ENCODE measurements at regions not wholly inside any gene's neighbourhood (a gene's known extent, or its start where the extent isn't known, plus 50 kb on each side); places are given as distances from the start of the nearest gene placed in this dataset.
"Not testable (repeated sequence)": the region's sequence is repeated elsewhere in the genome, so short reads cannot be mapped to it uniquely, and the experiment has no call there.

GRCh38 chr2:31788273-31788672, 207.5 kb upstream of the SRD5A2 start:
- H3K27ac ChIP-seq (ENCODE audit: low read depth in 1 of 3, low read length in 2 of 3) = no peak overlapping the region
- 82 to 90% (median 88%) methylated on average over 4 of the region's 4 CpGs for WGBS, 3 donors
- peaks cover 0 to 7% of the 10 kb centered on the region in 2 donors for H3K9me3 ChIP-seq (ENCODE audit: control insufficient read depth in 2 of 2, insufficient read depth in 1 of 2, low read depth in 1 of 2, low read length in 1 of 2)
- H3K36me3 ChIP-seq (ENCODE audit: control insufficient read depth in 3 of 3, insufficient read depth in 2 of 3, low read depth in 1 of 3, low read length in 3 of 3) = no peaks in the 10 kb centered on the region
- no peaks in the 10 kb centered on the region for H3K4me1 ChIP-seq (ENCODE audit: control insufficient read depth in 3 of 3, insufficient read depth in 2 of 3, low read depth in 1 of 3, low read length in 2 of 3)
- FAIRE-seq (no peak), DNase-seq (no peak)
- no peak overlapping the region for H3K4me3 ChIP-seq (ENCODE audit: low read depth in 1 of 3, low read length in 3 of 3)
- H3K27me3 ChIP-seq (ENCODE audit: control insufficient read depth in 3 of 3, insufficient read depth in 3 of 3, low read length in 3 of 3) = no peaks in the 10 kb centered on the region

- no peak for FAIRE-seq
- Histone ChIP-seq H3K4me3 (ENCODE audit: low read depth in 1 of 3, low read length in 3 of 3) (no peak overlapping the region), H3K36me3 (ENCODE audit: control insufficient read depth in 3 of 3, insufficient read depth in 2 of 3, low read depth in 1 of 3, low read length in 3 of 3) (no peaks in the 10 kb centered on the region), H3K27ac (ENCODE audit: low read depth in 1 of 3, low read length in 2 of 3) (no peak overlapping the region), H3K27me3 (ENCODE audit: control insufficient read depth in 3 of 3, insufficient read depth in 3 of 3, low read length in 3 of 3) (no peaks in the 10 kb centered on the region), H3K4me1 (ENCODE audit: control insufficient read depth in 3 of 3, insufficient read depth in 2 of 3, low read depth in 1 of 3, low read length in 2 of 3) (no peaks in the 10 kb centered on the region), H3K9me3 (ENCODE audit: control insufficient read depth in 2 of 2, insufficient read depth in 1 of 2, low read depth in 1 of 2, low read length in 1 of 2) (peaks cover 0 to 7% of the 10 kb centered on the region in 2 donors)
- DNase-seq = peak in 1 of 2 donors; percentile 57
- 45 to 62% (median 50%) methylated on average over 2 of the region's 2 CpGs for WGBS, 3 donors
Observed at GRCh38 chr2:31785876-31786275, 205.1 kb upstream of the SRD5A2 start.

GRCh38 chr2:31784868-31785267, 204.1 kb upstream of the SRD5A2 start:
- DNase-seq = no peak
- no peaks in the 10 kb centered on the region for H3K27me3 ChIP-seq (ENCODE audit: control insufficient read depth in 3 of 3, insufficient read depth in 3 of 3, low read length in 3 of 3)
- no peak overlapping the region for H3K4me3 ChIP-seq (ENCODE audit: low read depth in 1 of 3, low read length in 3 of 3)
- H3K27ac ChIP-seq (ENCODE audit: low read depth in 1 of 3, low read length in 2 of 3) = no peak overlapping the region
- FAIRE-seq = no peak
- H3K4me1 ChIP-seq (ENCODE audit: control insufficient read depth in 3 of 3, insufficient read depth in 2 of 3, low read depth in 1 of 3, low read length in 2 of 3) = no peaks in the 10 kb centered on the region
- H3K36me3 ChIP-seq (ENCODE audit: control insufficient read depth in 3 of 3, insufficient read depth in 2 of 3, low read depth in 1 of 3, low read length in 3 of 3) = no peaks in the 10 kb centered on the region
- H3K9me3 ChIP-seq (ENCODE audit: control insufficient read depth in 2 of 2, insufficient read depth in 1 of 2, low read depth in 1 of 2, low read length in 1 of 2) = peaks cover 0 to 7% of the 10 kb centered on the region in 2 donors

DNA sequence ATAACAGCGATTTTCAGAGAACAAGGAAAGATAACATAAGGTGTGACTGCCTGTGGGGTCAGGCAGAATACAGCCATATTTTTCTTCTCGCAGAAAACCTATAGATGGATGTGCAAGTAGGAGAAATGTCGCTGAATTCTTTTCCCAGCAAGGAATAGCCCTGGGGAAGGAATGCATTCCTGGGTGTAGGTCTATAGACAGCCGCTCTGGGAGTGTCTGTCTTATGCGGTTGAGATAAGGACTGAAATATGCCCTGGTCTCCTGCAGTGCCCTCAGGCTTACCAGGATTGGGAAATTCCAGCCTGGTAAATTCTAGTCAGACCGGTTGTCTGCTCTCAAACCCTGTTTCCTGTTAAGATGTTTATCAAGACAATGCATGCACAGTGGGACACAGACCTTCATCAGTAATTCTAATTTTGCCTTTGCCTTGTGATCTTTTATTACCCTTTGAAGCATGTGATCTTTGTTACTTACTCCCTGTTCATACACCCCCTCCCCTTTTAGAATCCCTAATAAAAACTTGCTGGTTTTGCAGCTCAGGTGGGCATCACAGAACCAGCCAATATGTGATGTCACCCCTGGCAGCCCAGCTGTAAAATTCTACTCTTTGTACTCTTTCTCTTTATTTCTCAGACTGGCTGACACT, 202.8 kb upstream of the SRD5A2 start:
- not testable (repeated sequence) for H3K27ac ChIP-seq (ENCODE audit: low read depth in 1 of 3, low read length in 2 of 3); H3K4me3 ChIP-seq (ENCODE audit: low read depth in 1 of 3, low read length in 3 of 3); FAIRE-seq; H3K4me1 ChIP-seq (ENCODE audit: control insufficient read depth in 3 of 3, insufficient read depth in 2 of 3, low read depth in 1 of 3, low read length in 2 of 3); H3K27me3 ChIP-seq (ENCODE audit: control insufficient read depth in 3 of 3, insufficient read depth in 3 of 3, low read length in 3 of 3); H3K36me3 ChIP-seq (ENCODE audit: control insufficient read depth in 3 of 3, insufficient read depth in 2 of 3, low read depth in 1 of 3, low read length in 3 of 3); H3K9me3 ChIP-seq (ENCODE audit: control insufficient read depth in 2 of 2, insufficient read depth in 1 of 2, low read depth in 1 of 2, low read length in 1 of 2); DNase-seq
- 67 to 77% (median 68%) methylated on average over 6 of the region's 6 CpGs for WGBS, 3 donors

GRCh38 chr2:31778153-31778552, 197.4 kb upstream of the SRD5A2 start:
- no peaks in the 10 kb centered on the region for H3K4me1 ChIP-seq (ENCODE audit: control insufficient read depth in 3 of 3, insufficient read depth in 2 of 3, low read depth in 1 of 3, low read length in 2 of 3)
- H3K9me3 ChIP-seq (ENCODE audit: control insufficient read depth in 2 of 2, insufficient read depth in 1 of 2, low read depth in 1 of 2, low read length in 1 of 2) = no peaks in the 10 kb centered on the region
- H3K27ac ChIP-seq (ENCODE audit: low read depth in 1 of 3, low read length in 2 of 3) = no peak overlapping the region
- WGBS, 3 donors = 83 to 90% (median 86%) methylated on average over 10 of the region's 10 CpGs
- DNase-seq = no peak
- H3K27me3 ChIP-seq (ENCODE audit: control insufficient read depth in 3 of 3, insufficient read depth in 3 of 3, low read length in 3 of 3) = peaks cover 0 to 3% (median 0%) of the 10 kb centered on the region in 3 donors
- no peak overlapping the region for H3K4me3 ChIP-seq (ENCODE audit: low read depth in 1 of 3, low read length in 3 of 3)
- no peak for FAIRE-seq
- H3K36me3 ChIP-seq (ENCODE audit: control insufficient read depth in 3 of 3, insufficient read depth in 2 of 3, low read depth in 1 of 3, low read length in 3 of 3) = no peaks in the 10 kb centered on the region

GRCh38 chr2:31770741-31771140, 190.0 kb upstream of the SRD5A2 start:
- Histone ChIP-seq H3K4me3 (ENCODE audit: low read depth in 1 of 3, low read length in 3 of 3) (no peak overlapping the region), H3K9me3 (ENCODE audit: control insufficient read depth in 2 of 2, insufficient read depth in 1 of 2, low read depth in 1 of 2, low read length in 1 of 2) (no peaks in the 10 kb centered on the region), H3K27me3 (ENCODE audit: control insufficient read depth in 3 of 3, insufficient read depth in 3 of 3, low read length in 3 of 3) (no peaks in the 10 kb centered on the region), H3K4me1 (ENCODE audit: control insufficient read depth in 3 of 3, insufficient read depth in 2 of 3, low read depth in 1 of 3, low read length in 2 of 3) (peaks cover 0 to 5% (median 0%) of the 10 kb centered on the region in 3 donors), H3K27ac (ENCODE audit: low read depth in 1 of 3, low read length in 2 of 3) (no peak overlapping the region), H3K36me3 (ENCODE audit: control insufficient read depth in 3 of 3, insufficient read depth in 2 of 3, low read depth in 1 of 3, low read length in 3 of 3) (no peaks in the 10 kb centered on the region)
- FAIRE-seq (no peak), DNase-seq (no peak)
- 80 to 85% (median 83%) methylated on average over 2 of the region's 2 CpGs for WGBS, 3 donors

DNA sequence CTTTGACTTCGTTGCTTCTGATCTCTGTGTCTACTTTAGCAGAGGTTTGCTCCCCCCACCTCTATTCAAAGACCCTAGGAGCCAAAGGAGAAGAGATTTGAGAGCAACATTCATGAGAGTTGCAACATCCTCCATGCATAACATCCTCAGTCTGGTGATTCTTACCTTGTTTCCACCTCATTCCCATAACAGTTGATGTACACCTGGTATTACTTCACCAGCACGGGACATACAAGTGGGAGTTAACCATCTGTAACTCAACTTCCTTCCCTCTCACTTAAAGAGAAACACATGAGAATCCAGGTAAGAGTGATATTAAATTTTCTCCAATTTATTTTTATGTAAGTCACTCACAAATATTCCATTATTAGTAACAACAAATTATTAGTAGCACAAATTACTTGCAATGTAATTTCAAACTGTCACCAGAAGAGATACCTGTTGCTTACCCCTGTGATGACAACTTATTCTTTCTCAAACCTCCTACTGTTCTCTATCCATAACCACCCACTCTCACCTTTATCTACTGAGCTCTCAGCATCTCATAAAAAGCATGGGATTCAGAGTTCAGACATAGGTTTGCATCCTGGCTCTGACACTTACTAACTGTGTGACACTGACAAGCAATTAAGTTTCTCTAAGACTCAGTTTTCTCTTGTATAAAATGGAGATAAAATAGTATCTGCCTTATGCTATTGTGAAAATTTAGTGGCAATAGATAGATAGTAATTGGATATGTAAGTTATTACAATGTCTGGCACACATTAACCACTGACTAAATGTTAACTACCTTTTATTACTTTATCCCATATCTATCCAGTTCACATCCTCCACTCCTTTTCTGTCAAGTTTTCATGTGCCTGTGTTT, 184.6 kb upstream of the SRD5A2 start:
- H3K27ac ChIP-seq (ENCODE audit: low read depth in 1 of 3, low read length in 2 of 3) = no peak overlapping the region
- no peak overlapping the region for H3K4me3 ChIP-seq (ENCODE audit: low read depth in 1 of 3, low read length in 3 of 3)
- no peaks in the 10 kb centered on the region for H3K27me3 ChIP-seq (ENCODE audit: control insufficient read depth in 3 of 3, insufficient read depth in 3 of 3, low read length in 3 of 3)
- no peaks in the 10 kb centered on the region for H3K36me3 ChIP-seq (ENCODE audit: control insufficient read depth in 3 of 3, insufficient read depth in 2 of 3, low read depth in 1 of 3, low read length in 3 of 3)
- H3K9me3 ChIP-seq (ENCODE audit: control insufficient read depth in 2 of 2, insufficient read depth in 1 of 2, low read depth in 1 of 2, low read length in 1 of 2) = no peaks in the 10 kb centered on the region
- FAIRE-seq (no peak), DNase-seq (peak in 1 of 2 donors; percentile 54)
- 32 to 50% (median 46%) methylated on average over 2 of the region's 2 CpGs for WGBS, 3 donors
- H3K4me1 ChIP-seq (ENCODE audit: control insufficient read depth in 3 of 3, insufficient read depth in 2 of 3, low read depth in 1 of 3, low read length in 2 of 3) = peaks cover 0 to 10% (median 0%) of the 10 kb centered on the region in 3 donors

GRCh38 chr2:31764169-31764568, 183.4 kb upstream of the SRD5A2 start:
- H3K27ac ChIP-seq (ENCODE audit: low read depth in 1 of 3, low read length in 2 of 3) = no peak overlapping the region

More at GRCh38 chr2:31764169-31764568, 183.4 kb upstream of the SRD5A2 start:
- no peak for FAIRE-seq
- peak in 1 of 2 donors; percentile 19 for DNase-seq
- H3K4me3 ChIP-seq (ENCODE audit: low read depth in 1 of 3, low read length in 3 of 3) = no peak overlapping the region
- no peaks in the 10 kb centered on the region for H3K27me3 ChIP-seq (ENCODE audit: control insufficient read depth in 3 of 3, insufficient read depth in 3 of 3, low read length in 3 of 3)
- no peaks in the 10 kb centered on the region for H3K36me3 ChIP-seq (ENCODE audit: control insufficient read depth in 3 of 3, insufficient read depth in 2 of 3, low read depth in 1 of 3, low read length in 3 of 3)
- WGBS, 3 donors = 69 to 77% (median 75%) methylated on average over 2 of the region's 2 CpGs
- peaks cover 0 to 10% (median 0%) of the 10 kb centered on the region in 3 donors for H3K4me1 ChIP-seq (ENCODE audit: control insufficient read depth in 3 of 3, insufficient read depth in 2 of 3, low read depth in 1 of 3, low read length in 2 of 3)
- H3K9me3 ChIP-seq (ENCODE audit: control insufficient read depth in 2 of 2, insufficient read depth in 1 of 2, low read depth in 1 of 2, low read length in 1 of 2) = peaks cover 0 to 2% of the 10 kb centered on the region in 2 donors
